SH-SY5Y (cell line): ENCODE measurements at regions not wholly inside any gene's neighbourhood (a gene's known extent, or its start where the extent isn't known, plus 50 kb on each side); places are given as distances from the start of the nearest gene placed in this dataset.

ENCODE experiments used
- GATA2 ChIP-seq: IDR thresholded peaks from 2 replicates; pipeline ENCODE4 v1.6.1; 2011; ENCODE audit warnings: mild to moderate bottlenecking, low read depth, low read length
- GATA3 ChIP-seq: IDR thresholded peaks from 2 replicates; pipeline ENCODE4 v1.6.1; 2011; ENCODE audit warnings: low read depth, mild to moderate bottlenecking, low read length, moderate library complexity

DNA sequence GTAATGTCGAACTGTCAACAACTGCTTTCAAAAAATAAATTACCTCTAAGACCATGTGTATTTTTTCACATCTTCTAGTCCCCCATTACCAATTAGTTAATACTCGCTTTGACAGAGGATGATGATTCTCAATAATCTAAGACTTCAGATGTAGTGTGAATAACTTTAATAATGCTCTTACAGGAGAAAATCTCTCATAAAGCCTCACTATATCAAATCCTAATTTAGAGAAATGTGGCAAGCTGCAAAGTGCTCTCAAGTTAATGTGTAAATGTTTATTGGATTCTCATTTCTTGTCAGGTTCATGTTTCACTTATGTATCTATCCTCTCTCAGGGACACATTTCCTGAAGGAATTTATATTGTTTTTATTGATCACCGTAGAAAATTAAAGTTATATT is 223.9 kb downstream of the CDH7 start:
- TF ChIP-seq GATA2 (no peak), GATA3 (no peak)

DNA sequence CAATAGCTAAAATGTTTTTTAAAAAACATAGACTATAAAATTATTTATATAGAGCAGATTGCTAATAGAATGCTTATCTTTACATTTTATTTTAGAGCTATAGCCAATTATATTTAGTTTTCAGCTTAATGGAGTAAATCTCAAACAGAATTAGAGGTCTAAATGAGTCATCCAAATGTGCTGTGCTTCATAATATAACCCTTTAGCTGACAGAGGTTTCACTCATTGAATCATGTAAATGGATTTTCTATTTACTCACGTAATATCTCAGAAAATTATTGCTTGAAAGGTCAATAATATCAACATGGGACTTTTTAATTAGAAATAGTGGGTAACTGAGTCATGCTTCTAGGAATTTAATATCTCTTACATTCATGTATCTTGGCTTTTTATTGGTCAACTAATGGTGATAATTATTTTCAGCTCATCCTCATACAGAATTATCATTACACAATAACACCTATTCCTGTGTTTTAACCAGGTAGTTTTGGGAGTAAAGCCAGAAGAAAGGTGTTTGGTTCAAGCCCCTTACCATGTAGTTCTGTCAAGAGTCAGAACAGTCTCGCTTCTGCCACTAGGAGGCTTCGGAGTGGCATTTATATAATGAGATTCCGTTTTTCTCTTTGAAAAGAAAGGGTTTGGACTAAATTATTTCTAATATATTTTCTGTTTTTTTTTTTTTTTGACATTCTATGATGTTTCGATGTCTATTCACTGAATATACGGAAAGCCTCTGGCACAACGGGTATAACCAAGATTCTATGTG is 217.6 kb downstream of the CDH7 start:
- TF ChIP-seq GATA3 (no peak), GATA2 (no peak)

DNA sequence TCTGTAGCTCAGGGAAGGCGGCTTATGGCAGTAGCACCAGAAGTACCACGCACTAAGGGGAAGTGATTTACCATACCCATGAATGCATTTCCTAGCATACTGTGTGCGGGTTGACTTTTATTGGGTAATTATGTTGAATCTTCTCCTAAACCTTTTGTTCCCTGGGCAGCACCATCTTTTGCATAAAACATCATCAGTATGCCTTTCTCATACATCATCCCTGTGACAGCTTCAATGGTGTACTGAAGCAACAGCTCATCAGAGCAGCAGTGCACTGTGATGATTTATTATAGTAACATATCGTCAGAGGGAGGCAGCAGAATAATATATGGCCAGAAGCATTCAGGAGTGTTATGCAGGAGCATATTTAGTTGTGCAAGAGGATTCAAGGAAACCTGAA is 204.9 kb downstream of the CDH7 start:
- TF ChIP-seq GATA3 (no peak), GATA2 (no peak)

DNA sequence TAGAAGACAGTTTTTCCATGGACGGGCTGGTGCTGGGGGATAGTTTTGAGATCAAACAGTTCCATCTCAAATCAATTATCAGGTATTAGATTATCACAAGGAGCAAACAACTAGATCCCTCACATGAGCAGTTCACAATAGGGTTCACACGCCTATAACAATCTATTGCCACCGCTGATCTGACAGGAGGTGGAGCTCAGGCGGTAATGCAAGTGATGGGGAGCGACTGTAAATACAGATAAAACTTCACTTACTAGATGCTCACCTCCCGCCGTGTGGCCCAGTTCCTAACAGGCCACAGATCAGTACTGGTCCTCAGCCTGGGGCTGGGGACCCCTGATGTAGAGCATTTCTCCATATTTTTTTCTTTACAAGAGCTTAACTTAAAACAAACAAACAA is 203.6 kb downstream of the CDH7 start:
- TF ChIP-seq GATA2 (no peak), GATA3 (no peak)

DNA sequence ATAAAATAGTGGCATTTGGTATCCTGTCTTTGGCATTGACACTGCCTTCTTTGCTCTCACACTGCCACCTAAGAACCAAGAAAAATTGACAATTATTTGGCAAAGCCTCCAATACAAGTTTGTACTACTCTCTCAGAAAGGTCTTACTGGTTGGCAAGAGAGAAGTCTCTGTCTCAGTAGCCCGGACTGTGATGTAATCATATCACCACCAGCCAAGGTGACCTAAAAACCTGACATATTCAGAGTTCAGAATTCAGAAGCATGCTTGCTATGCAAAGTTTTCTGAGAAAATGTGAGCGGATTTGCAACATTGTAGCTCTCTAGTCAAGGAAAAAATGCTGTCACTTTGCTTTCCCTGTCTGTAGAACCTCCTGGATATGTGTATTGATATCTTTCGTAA is 196.0 kb downstream of the CDH7 start:
- TF ChIP-seq GATA2 (no peak), GATA3 (no peak)

DNA sequence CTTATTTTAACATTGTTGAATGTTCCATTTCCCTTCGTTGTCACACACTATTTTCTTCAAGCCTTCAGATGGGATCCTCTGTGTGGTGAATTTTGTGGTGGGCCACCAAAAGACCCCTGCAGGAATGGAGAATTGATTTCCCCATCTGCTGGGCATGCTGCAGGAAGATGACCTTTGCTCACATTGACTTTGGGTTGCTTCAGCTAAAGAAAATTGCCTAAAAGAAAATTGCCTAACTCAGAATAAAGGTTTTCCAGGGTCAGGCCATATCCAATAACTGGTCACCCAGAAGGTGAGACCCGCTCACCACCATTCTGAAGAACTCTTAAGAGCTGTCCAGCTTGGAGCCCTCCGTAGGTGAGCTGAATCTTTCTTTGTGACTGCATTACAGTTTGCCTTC is 192.5 kb downstream of the CDH7 start:
- TF ChIP-seq GATA3 (no peak), GATA2 (no peak)

DNA sequence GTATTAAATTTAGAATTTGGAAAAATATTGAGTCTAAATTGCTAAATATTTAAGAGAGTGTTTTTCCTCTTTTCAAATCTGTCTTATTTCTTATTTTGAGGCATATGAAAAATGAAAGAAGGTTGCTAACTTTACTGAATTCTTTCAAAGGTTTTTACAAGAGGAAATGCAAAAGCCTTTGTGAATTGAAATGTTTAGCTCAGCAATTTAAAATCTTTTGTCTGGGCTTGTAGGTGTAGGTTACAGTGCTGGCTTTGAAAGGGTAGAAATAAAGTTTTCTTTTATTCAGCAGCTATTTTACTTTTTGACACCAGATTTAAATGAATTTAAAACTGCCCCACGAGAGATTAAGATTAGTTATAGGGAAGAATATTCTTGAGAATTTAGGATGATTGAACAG is 192.0 kb downstream of the CDH7 start:
- TF ChIP-seq GATA2, result no peak
- no peak for TF ChIP-seq GATA3

DNA sequence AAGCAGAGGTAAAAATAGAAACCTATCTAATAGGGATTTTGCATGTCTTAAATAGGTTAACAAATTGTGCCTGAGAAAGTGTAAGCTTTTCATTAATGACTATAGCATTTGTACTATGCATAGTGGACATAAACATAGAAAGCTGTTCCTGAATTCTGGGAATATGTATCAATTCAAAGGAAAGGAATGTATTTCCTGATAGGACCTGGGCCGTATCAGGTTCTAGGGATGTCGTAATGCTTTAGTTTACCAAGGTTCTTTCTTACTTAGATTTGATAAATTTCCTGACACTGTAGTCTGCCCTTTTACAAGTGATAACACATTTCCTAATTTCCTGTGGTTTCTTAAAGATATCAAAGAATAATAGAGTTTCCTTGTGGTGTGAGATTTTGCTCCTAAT is 191.3 kb downstream of the CDH7 start:
- TF ChIP-seq GATA3 (no peak), GATA2 (no peak)

DNA sequence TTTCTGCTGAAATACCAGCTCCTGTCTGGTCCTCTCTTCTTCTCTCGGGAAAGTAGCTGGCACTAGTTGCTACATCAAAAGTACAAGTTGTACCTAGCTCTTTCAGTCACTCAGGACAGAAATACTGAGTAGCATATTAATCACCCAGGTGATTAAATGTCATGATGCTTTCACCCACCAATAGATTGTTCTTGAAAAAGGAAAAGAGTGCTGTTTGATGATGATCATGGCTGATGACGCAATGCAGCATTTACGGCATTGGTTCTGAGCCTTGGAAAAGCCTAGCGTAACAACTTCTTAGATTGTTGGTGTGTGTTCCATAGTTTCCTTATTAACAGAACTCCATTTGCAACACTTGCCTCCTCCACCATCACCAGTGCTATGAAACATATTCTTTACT is 190.7 kb downstream of the CDH7 start:
- TF ChIP-seq GATA2 (no peak), GATA3 (no peak)
